Mesendoderm (in vitro differentiated cells): ENCODE measurements at regions not wholly inside any gene's neighbourhood (a gene's known extent, or its start where the extent isn't known, plus 50 kb on each side); places are given as distances from the start of the nearest gene placed in this dataset.

Experiments
- DNase-seq: peaks from one replicate; pipeline ENCODE4 v3.0.0; 2013
- H2AK5ac ChIP-seq: 2 replicates; pipeline ENCODE4 v1.6.1; 2013; ENCODE audit warnings: low read length, inconsistent platforms
- H2BK120ac ChIP-seq: 2 replicates; pipeline ENCODE4 v1.6.1; 2013; ENCODE audit warnings: low read depth, mild to moderate bottlenecking, low read length, moderate library complexity, mixed read lengths
- H2BK15ac ChIP-seq: replicated peaks from 2 replicates; pipeline ENCODE4 v1.6.1; 2013; ENCODE audit warnings: low read depth, mild to moderate bottlenecking, moderate library complexity
- H2BK5ac ChIP-seq: 2 replicates; pipeline ENCODE4 v1.6.1; 2013; ENCODE audit warnings: low read length, inconsistent platforms
- H3K18ac ChIP-seq: 2 replicates; pipeline ENCODE4 v1.6.1; 2013; ENCODE audit warnings: mild to moderate bottlenecking, low read length, mixed read lengths
- H3K23ac ChIP-seq: one replicate; pipeline ENCODE4 v1.6.1; 2013; ENCODE audit warnings: low read length
- H3K27ac ChIP-seq: 2 replicates; pipeline ENCODE4 v1.5.1; 2013; ENCODE audit warnings: low read depth, mild to moderate bottlenecking, inconsistent platforms, low read length, moderate library complexity
- H3K27me3 ChIP-seq: 2 replicates; pipeline ENCODE4 v1.6.1; 2013; ENCODE audit warnings: low read length, control low read depth, mild to moderate bottlenecking, inconsistent platforms; ENCODE audit not compliant: insufficient read depth, poor library complexity
- H3K36me3 ChIP-seq: 2 replicates; pipeline ENCODE4 v1.6.1; 2013; ENCODE audit warnings: low read length, inconsistent platforms; ENCODE audit not compliant: control insufficient read depth, insufficient read depth
- H3K4ac ChIP-seq: one replicate; pipeline ENCODE4 v1.6.1; 2013; ENCODE audit warnings: low read depth, mild to moderate bottlenecking, low read length, moderate library complexity
- H3K4me1 ChIP-seq: 2 replicates; pipeline ENCODE4 v1.6.1; 2013; ENCODE audit warnings: low read depth, low read length, inconsistent platforms; ENCODE audit not compliant: control insufficient read depth
- H3K4me2 ChIP-seq: 2 replicates; pipeline ENCODE4 v1.6.1; 2013; ENCODE audit warnings: low read length
- H3K4me3 ChIP-seq: 2 replicates; pipeline ENCODE4 v1.5.1; 2013; ENCODE audit warnings: mild to moderate bottlenecking, low read length
- H3K56ac ChIP-seq: one replicate; pipeline ENCODE4 v1.6.1; 2013; ENCODE audit warnings: low read length
- H3K79me1 ChIP-seq: 2 replicates; pipeline ENCODE4 v1.6.1; 2013; ENCODE audit warnings: low read length, inconsistent platforms
- H3K79me2 ChIP-seq: 2 replicates; pipeline ENCODE4 v1.6.1; 2013; ENCODE audit warnings: mild to moderate bottlenecking, low read length; ENCODE audit not compliant: control insufficient read depth, insufficient read depth
- H3K9ac ChIP-seq: 2 replicates; pipeline ENCODE4 v1.6.1; 2013; ENCODE audit warnings: low read length, inconsistent platforms
- H4K5ac ChIP-seq: one replicate; pipeline ENCODE4 v1.6.1; 2013; ENCODE audit warnings: low read length
- H4K8ac ChIP-seq: one replicate; pipeline ENCODE4 v1.6.1; 2013; ENCODE audit warnings: low read depth, mild to moderate bottlenecking, control low read depth, low read length, moderate library complexity
- WGBS: extraction: QIAGEN DNeasy Blood & Tissue Kit; methylation state at CpG from one replicate; pipeline ENCODE4 v1.1.7; 2013; ENCODE audit warnings: low lambda C conversion rate, missing lambda C conversion rate; ENCODE audit not compliant: insufficient coverage; ENCODE audit errors: extremely low coverage; 5-methylcytosine and 5-hydroxymethylcytosine counted together

GRCh38 chr13:47546391-47547225 is 454.5 kb downstream of the SUCLA2 start:
- Histone ChIP-seq H3K4ac (no peak overlapping the region), H3K4me3 (no peak overlapping the region), H3K27ac (no peak overlapping the region), H2BK120ac (no peak overlapping the region), H2AK5ac (no peak overlapping the region), H3K18ac (no peak overlapping the region), H3K23ac (no peak overlapping the region), H3K36me3 (no peaks in the 10 kb centered on the region), H3K79me2 (no peaks in the 10 kb centered on the region), H2BK15ac (no peak overlapping the region), H3K9ac (no peak overlapping the region), H3K4me1 (no peaks in the 10 kb centered on the region), H3K27me3 (no peaks in the 10 kb centered on the region), H4K5ac (no peak overlapping the region), H3K56ac (no peak overlapping the region), H3K79me1 (no peaks in the 10 kb centered on the region), H3K4me2 (no peak overlapping the region), H4K8ac (no peak overlapping the region), H2BK5ac (no peak overlapping the region)
- no CpG with 5 or more reads among the region's 7 CpGs for WGBS
- no peak for DNase-seq

GRCh38 chr13:47545201-47546024 is 455.7 kb downstream of the SUCLA2 start:
- Histone ChIP-seq H2BK5ac (no peak overlapping the region), H3K79me2 (no peaks in the 10 kb centered on the region), H3K23ac (no peak overlapping the region), H3K9ac (no peak overlapping the region), H3K79me1 (no peaks in the 10 kb centered on the region), H3K56ac (no peak overlapping the region), H3K18ac (no peak overlapping the region), H3K4me1 (no peaks in the 10 kb centered on the region), H3K4me3 (no peak overlapping the region), H3K4ac (no peak overlapping the region), H2BK120ac (no peak overlapping the region), H2BK15ac (no peak overlapping the region), H4K8ac (no peak overlapping the region), H2AK5ac (no peak overlapping the region), H4K5ac (no peak overlapping the region), H3K27me3 (no peaks in the 10 kb centered on the region), H3K27ac (no peak overlapping the region), H3K4me2 (no peak overlapping the region), H3K36me3 (no peaks in the 10 kb centered on the region)
- WGBS = no CpG with 5 or more reads among the region's 5 CpGs
- no peak for DNase-seq

DNA sequence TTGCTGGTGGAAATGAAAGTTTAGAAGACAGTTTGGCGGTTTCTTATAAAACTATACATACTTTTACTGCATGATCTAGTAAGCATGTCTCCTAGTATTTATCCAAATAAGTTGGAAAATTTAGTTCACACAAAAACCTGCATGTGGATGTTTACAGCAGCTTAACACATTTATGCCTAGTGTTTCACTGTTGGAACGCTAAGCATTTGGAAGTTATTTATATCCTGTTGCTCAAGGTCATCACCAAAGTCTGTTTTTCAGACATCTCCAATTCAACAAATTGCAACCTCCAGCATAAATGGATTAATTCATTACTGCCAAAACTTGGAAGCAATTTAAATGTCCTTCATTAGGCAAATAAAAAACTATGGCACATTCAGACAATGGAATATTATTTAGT is 461.8 kb downstream of the SUCLA2 start:
- DNase-seq = no peak

GRCh38 chr13:47523771-47524170 is 477.3 kb downstream of the SUCLA2 start:
- H3K4me3 ChIP-seq = no peak overlapping the region
- no CpG with 5 or more reads among the region's 1 CpG for WGBS
- H3K27ac ChIP-seq = no peak overlapping the region

More for the DNA sequence above, 461.8 kb downstream of the SUCLA2 start:
- no CpG with 5 or more reads among the region's 2 CpGs for WGBS
- Histone ChIP-seq H2BK15ac (no peak overlapping the region), H2AK5ac (no peak overlapping the region), H3K9ac (no peak overlapping the region), H3K36me3 (no peaks in the 10 kb centered on the region), H3K27me3 (no peaks in the 10 kb centered on the region), H2BK5ac (no peak overlapping the region), H3K56ac (no peak overlapping the region), H3K4me2 (no peak overlapping the region), H3K18ac (no peak overlapping the region), H4K5ac (no peak overlapping the region), H3K4me3 (no peak overlapping the region), H4K8ac (no peak overlapping the region), H3K4ac (no peak overlapping the region), H2BK120ac (no peak overlapping the region), H3K4me1 (no peaks in the 10 kb centered on the region), H3K23ac (no peak overlapping the region), H3K79me1 (no peaks in the 10 kb centered on the region), H3K27ac (no peak overlapping the region), H3K79me2 (no peaks in the 10 kb centered on the region)

GRCh38 chr13:47521890-47522487 is 479.1 kb downstream of the SUCLA2 start:
- Histone ChIP-seq H3K79me2 (no peaks in the 10 kb centered on the region), H3K36me3 (no peaks in the 10 kb centered on the region), H3K27ac (no peak overlapping the region), H3K4me1 (no peaks in the 10 kb centered on the region), H3K79me1 (no peaks in the 10 kb centered on the region), H3K18ac (no peak overlapping the region), H3K56ac (no peak overlapping the region), H3K4ac (no peak overlapping the region), H3K4me3 (no peak overlapping the region), H2AK5ac (no peak overlapping the region), H2BK15ac (no peak overlapping the region), H4K5ac (no peak overlapping the region), H3K27me3 (no peaks in the 10 kb centered on the region), H3K4me2 (no peak overlapping the region), H2BK5ac (no peak overlapping the region), H4K8ac (no peak overlapping the region), H3K23ac (no peak overlapping the region), H3K9ac (no peak overlapping the region), H2BK120ac (no peak overlapping the region)
- DNase-seq = no peak
- no CpG with 5 or more reads among the region's 2 CpGs for WGBS

More at GRCh38 chr13:47523771-47524170, 477.3 kb downstream of the SUCLA2 start:
- H3K4me1 ChIP-seq = no peaks in the 10 kb centered on the region
- no peak overlapping the region for H3K18ac ChIP-seq
- no peak overlapping the region for H3K9ac ChIP-seq
- no peak overlapping the region for H2BK15ac ChIP-seq
- no peak overlapping the region for H3K4ac ChIP-seq
- no peaks in the 10 kb centered on the region for H3K79me2 ChIP-seq
- H2BK120ac ChIP-seq = no peak overlapping the region
- H3K56ac ChIP-seq = no peak overlapping the region
- no peaks in the 10 kb centered on the region for H3K79me1 ChIP-seq
- H3K4me2 ChIP-seq = no peak overlapping the region
- no peak overlapping the region for H2BK5ac ChIP-seq
- no peak overlapping the region for H4K8ac ChIP-seq
- no peak overlapping the region for H3K23ac ChIP-seq
- H2AK5ac ChIP-seq = no peak overlapping the region
- no peaks in the 10 kb centered on the region for H3K36me3 ChIP-seq
- no peak overlapping the region for H4K5ac ChIP-seq
- no peaks in the 10 kb centered on the region for H3K27me3 ChIP-seq
- no peak for DNase-seq
